ENCODE measurements at regions not wholly inside any gene's neighbourhood (a gene's known extent, or its start where the extent isn't known, plus 50 kb on each side); places are given as distances from the start of the nearest gene placed in this dataset.

DNA sequence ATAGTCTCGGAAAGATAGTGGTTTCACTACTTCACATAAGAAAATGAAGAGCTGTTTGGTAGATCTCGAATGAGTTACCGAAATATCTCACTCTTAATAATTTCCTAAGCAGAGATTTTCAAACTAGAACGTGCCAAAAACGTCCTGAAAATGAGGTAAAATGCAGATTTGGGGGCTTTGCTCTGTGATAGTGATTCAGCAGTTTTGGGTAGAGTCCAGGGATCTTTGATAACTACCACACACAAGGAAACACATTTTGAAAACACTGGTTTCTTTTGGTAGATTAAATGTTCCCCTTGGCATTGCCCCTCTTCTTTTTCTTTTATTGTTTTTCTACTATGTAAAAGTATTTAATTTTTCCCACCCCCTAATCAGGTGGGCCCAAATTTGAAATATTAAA is 125.9 kb downstream of the EBLN2 start:
- Histone ChIP-seq H3K23ac (ENCODE audit: insufficient read length) (no peak overlapping the region), H2AFZ (ENCODE audit: low read length) (no peak overlapping the region), H3K14ac (ENCODE audit: insufficient read length) (no peak overlapping the region), H4K20me1 (replicated peaks in 1 of 2; ENCODE audit: control insufficient read depth in 1 of 2, insufficient read depth in 2 of 2, low read length in 2 of 2) (no peaks in the 10 kb centered on the region), H3K79me1 (ENCODE audit: low read depth, low read length) (no peaks in the 10 kb centered on the region), H2BK120ac (replicated peaks; ENCODE audit: low read depth, low read length) (no peak overlapping the region), H2BK20ac (ENCODE audit: low read length) (no peak overlapping the region), H4K91ac (replicated peaks; ENCODE audit: insufficient read length, low read length) (no peak overlapping the region), H3K79me2 (ENCODE audit: control insufficient read depth in 1 of 2, insufficient read depth in 2 of 2, low read length in 2 of 2) (no peaks in the 10 kb centered on the region), H3K9ac (replicated peaks in 1 of 4; ENCODE audit: extremely low read depth in 1 of 4, low read depth in 3 of 4, low read length in 3 of 4) (no peak overlapping the region), H2AK5ac (ENCODE audit: low read depth, low read length) (no peak overlapping the region), H3K27me3 (replicated peaks in 1 of 4; ENCODE audit: control insufficient read depth in 3 of 4, extremely low read depth in 1 of 4, insufficient read depth in 3 of 4, low read length in 3 of 4) (no peaks in the 10 kb centered on the region), H3K4ac (replicated peaks; ENCODE audit: insufficient read length, low read depth, low read length) (no peak overlapping the region), H4K8ac (ENCODE audit: extremely low read depth, insufficient read depth, low read length) (no peak overlapping the region), H3K4me1 (replicated peaks in 1 of 4; ENCODE audit: control insufficient read depth in 3 of 4, insufficient read depth in 4 of 4, low read length in 3 of 4) (no peaks in the 10 kb centered on the region), H3K27ac (ENCODE audit: low read depth, low read length) (no peak overlapping the region), H3K4me2 (ENCODE audit: insufficient read depth in 1 of 2, low read depth in 2 of 2, low read length in 2 of 2) (no peak overlapping the region), H2BK12ac (ENCODE audit: low read depth, low read length) (no peak overlapping the region), H3K23me2 (ENCODE audit: low read depth, low read length) (no peaks in the 10 kb centered on the region), H3K4me3 (ENCODE audit: extremely low read depth in 1 of 4, insufficient read depth in 2 of 4, low read depth in 3 of 4, low read length in 4 of 4) (no peak overlapping the region), H2BK15ac (ENCODE audit: low read length) (no peak overlapping the region), H3K56ac (replicated peaks; ENCODE audit: insufficient read length, low read depth, low read length) (no peak overlapping the region), H2BK5ac (ENCODE audit: low read depth, low read length) (no peak overlapping the region), H3K36me3 (ENCODE audit: control insufficient read depth in 2 of 4, insufficient read depth in 4 of 4, low read length in 3 of 4) (no peaks in the 10 kb centered on the region), H3K9me3 (ENCODE audit: insufficient read depth in 2 of 2, low read depth in 1 of 2, low read length in 1 of 2) (no peaks in the 10 kb centered on the region), H4K5ac (ENCODE audit: insufficient read length, low read depth, low read length) (no peak overlapping the region), H3K18ac (ENCODE audit: extremely low read depth, low read length) (no peak overlapping the region)
- DNase-seq (ENCODE audit: low read depth in 1 of 2, low spot score in 2 of 2) (no peak), FAIRE-seq (no peak)
- ChIA-PET POLR2A (ENCODE audit: partially characterized antibody) (no interaction called here), CTCF (ENCODE audit: partially characterized antibody) (interaction anchor here (0.7 to 1.4 kb wide), 2 partner anchors 11 to 62 kb away, joined by 3 read pairs; no protein-coding TSS in a partner anchor)
- 89% methylated on average over 5 of the region's 5 CpGs; no CpG with 5 or more reads in 1 of the 2 experiments for WGBS, 2 experiments (ENCODE audit: extremely low coverage in 1 of 2, insufficient coverage in 1 of 2, insufficient read length in 1 of 2, insufficient replicate concordance in 2 of 2, low coverage in 1 of 2, low lambda C conversion rate in 2 of 2, missing lambda C conversion rate in 1 of 2)
- TF ChIP-seq RAD21 (IDR thresholded peaks at IDR 0.05 in 1 of 2, conservative IDR thresholded peaks at IDR 0.05 in 1 of 2; ENCODE audit: low read depth in 2 of 2, low read length in 2 of 2), result no peak
- TF ChIP-seq RNF2 (IDR thresholded peaks at IDR 0.05; ENCODE audit: borderline replicate concordance, low read depth, low read length, missing control alignments, poor library complexity, severe bottlenecking), result no peak
- TF ChIP-seq ASH2L (IDR thresholded peaks at IDR 0.05; ENCODE audit: low read length), result no peak
- no peak for TF ChIP-seq ZNF274 (IDR thresholded peaks at IDR 0.05; ENCODE audit: borderline replicate concordance, extremely low read depth, low read length)
- no peak for TF ChIP-seq PHF8 (conservative IDR thresholded peaks at IDR 0.05; ENCODE audit: low read depth, low read length)
- no peak for TF ChIP-seq JUN (IDR thresholded peaks at IDR 0.05; ENCODE audit: low read depth, low read length)
- TF ChIP-seq SAP30 (IDR thresholded peaks at IDR 0.05; ENCODE audit: insufficient read depth, insufficient replicate concordance, low read length), result no peak
- TF ChIP-seq POLR2AphosphoS5 (IDR thresholded peaks at IDR 0.05; ENCODE audit: low read depth, low read length), result no peak
- TF ChIP-seq MAFK (IDR thresholded peaks at IDR 0.05; ENCODE audit: low read depth, low read length), result no peak
- no peak for TF ChIP-seq KDM4A (IDR thresholded peaks at IDR 0.05; ENCODE audit: low read depth, low read length, severe bottlenecking)
- no peak for TF ChIP-seq ATF2 (IDR thresholded peaks at IDR 0.05; ENCODE audit: low read length)
- no peak for TF ChIP-seq NANOG (IDR thresholded peaks at IDR 0.05; ENCODE audit: insufficient read depth, low read depth, low read length, poor library complexity, severe bottlenecking)
